Caco-2 (cell line): ENCODE measurements at regions not wholly inside any gene's neighbourhood (a gene's known extent, or its start where the extent isn't known, plus 50 kb on each side); places are given as distances from the start of the nearest gene placed in this dataset.

Experiments
- BruUV-seq: library from RNA; stranded (reverse); fragments of 400-500 nt; replicated peaks from 2 replicates; lab custom pipeline; 2021; lab: Mats Ljungman, UMichigan
- CTCF ChIA-PET: fragments of 300-600 bp; sonication (Branson Sonifier 250); formaldehyde crosslinking; loops from one replicate; lab custom pipeline; 2022; ENCODE audit warnings: antibody characterized with exemption; lab: Charles Lee
- POLR2A ChIA-PET: fragments of 300-600 bp; sonication (Branson Sonifier 250); formaldehyde crosslinking; loops from one replicate; lab custom pipeline; 2022; ENCODE audit warnings: antibody characterized with exemption; lab: Charles Lee
- DNase-seq, 2 experiments: peaks; one replicate each; pipeline versions ENCODE4 v3.0.0 to v3.0.0-alpha.2; 2020 to 2022
- H3K27me3 ChIP-seq: replicated peaks from 2 replicates; pipeline ENCODE4 v1.6.0; 2011; ENCODE audit warnings: low read length; ENCODE audit not compliant: control insufficient read depth, insufficient read depth
- H3K36me3 ChIP-seq: 2 replicates; pipeline ENCODE4 v1.5.1; 2011; ENCODE audit warnings: low read length; ENCODE audit not compliant: control insufficient read depth, insufficient read depth
- H3K4me1 ChIP-seq: fragments of 250-450 bp; sonication (Bioruptor Pico); 2 replicates; pipeline ENCODE4 v1.5.1; 2020; ENCODE audit warnings: mild to moderate bottlenecking
- H3K4me3 ChIP-seq: 2 replicates; pipeline ENCODE4 v1.5.1; 2011; ENCODE audit warnings: low read depth, mild to moderate bottlenecking, control low read depth, low read length
- H3K9me3 ChIP-seq: fragments of 250-450 bp; sonication (Bioruptor Pico); 2 replicates; pipeline ENCODE4 v1.5.1; 2020; ENCODE audit warnings: mild to moderate bottlenecking, moderate library complexity
- H3K27ac Mint-ChIP-seq: one replicate; pipeline ENCODE4 v1.8.0; 2022; ENCODE audit warnings: mixed read lengths; ENCODE audit not compliant: unreplicated experiment
- H3K27me3 Mint-ChIP-seq: one replicate; pipeline ENCODE4 v1.8.0; 2022; ENCODE audit warnings: mixed read lengths; ENCODE audit not compliant: insufficient read depth, unreplicated experiment
- H3K36me3 Mint-ChIP-seq: one replicate; pipeline ENCODE4 v1.8.0; 2022; ENCODE audit warnings: mild to moderate bottlenecking, mixed read lengths; ENCODE audit not compliant: insufficient read depth, unreplicated experiment
- H3K4me1 Mint-ChIP-seq: one replicate; pipeline ENCODE4 v1.8.0; 2022; ENCODE audit warnings: low read depth, mixed read lengths; ENCODE audit not compliant: unreplicated experiment
- H3K4me3 Mint-ChIP-seq: one replicate; pipeline ENCODE4 v1.8.0; 2022; ENCODE audit warnings: mild to moderate bottlenecking, moderate library complexity, mixed read lengths; ENCODE audit not compliant: unreplicated experiment
- H3K9me3 Mint-ChIP-seq: one replicate; pipeline ENCODE4 v1.8.0; 2022; ENCODE audit warnings: mixed read lengths; ENCODE audit not compliant: unreplicated experiment
- CTCF ChIP-seq, 2 experiments: fragments of 200-600 bp in 1 of 2; IDR thresholded peaks; 1 replicate in 1 of 2; 2 replicates in 1 of 2; pipeline versions ENCODE4 v1.5.1 to v1.8.0; 2011 to 2022; ENCODE audit warnings: antibody characterized with exemption in 1 of 2, control low read depth in 1 of 2, inconsistent platforms in 1 of 2, low read depth in 1 of 2, low read length in 1 of 2, mild to moderate bottlenecking in 1 of 2, moderate library complexity in 1 of 2; ENCODE audit not compliant: insufficient read depth in 1 of 2, severe bottlenecking in 1 of 2, unreplicated experiment in 1 of 2
- intact Hi-C: fragments of 100-400 bp; cut with micrococcal nuclease; formaldehyde crosslinking; loops from one replicate; pipeline ENCODE4 v1.10.0; 2022; ENCODE audit not compliant: unreplicated experiment

- H3K27me3 ChIP-seq = no peaks in the 10 kb centered on the region
- no peaks in the 10 kb centered on the region for H3K9me3 ChIP-seq
- POLR2A ChIA-PET = no interaction called here
- intact Hi-C loops = no loop called here
- Mint-ChIP-seq H3K27ac (no peak overlapping the region), H3K4me3 (no peak overlapping the region), H3K36me3 (no peaks in the 10 kb centered on the region), H3K4me1 (no peaks in the 10 kb centered on the region), H3K9me3 (no peaks in the 10 kb centered on the region), H3K27me3 (peaks cover 27% of the 10 kb centered on the region)
- no peak overlapping the region for H3K4me3 ChIP-seq
- CTCF ChIA-PET = no interaction called here
- TF ChIP-seq CTCF (IDR thresholded peaks at IDR 0.05; ENCODE audit: insufficient read depth in 1 of 2, low read depth in 1 of 2, low read length in 1 of 2, severe bottlenecking in 1 of 2, unreplicated experiment in 1 of 2) = no peak
- DNase-seq = no peak
- H3K4me1 ChIP-seq = no peaks in the 10 kb centered on the region
- H3K36me3 ChIP-seq = no peaks in the 10 kb centered on the region
- no TSS peak for BruUV-seq
Measured at GRCh38 chr14:94995551-94995950, 161.8 kb downstream of the DICER1 start.

- intact Hi-C loops = no loop called here
- TF ChIP-seq CTCF (IDR thresholded peaks at IDR 0.05; ENCODE audit: insufficient read depth in 1 of 2, low read depth in 1 of 2, low read length in 1 of 2, severe bottlenecking in 1 of 2, unreplicated experiment in 1 of 2) = no peak
- Histone ChIP-seq H3K9me3 (no peaks in the 10 kb centered on the region), H3K36me3 (no peaks in the 10 kb centered on the region), H3K27me3 (no peaks in the 10 kb centered on the region), H3K4me1 (no peaks in the 10 kb centered on the region), H3K4me3 (no peak overlapping the region)
- Mint-ChIP-seq H3K4me3 (no peak overlapping the region), H3K36me3 (no peaks in the 10 kb centered on the region), H3K27me3 (peaks cover 22% of the 10 kb centered on the region), H3K9me3 (no peaks in the 10 kb centered on the region), H3K27ac (no peak overlapping the region), H3K4me1 (no peaks in the 10 kb centered on the region)
- no peak for DNase-seq
- CTCF ChIA-PET = no interaction called here
- BruUV-seq = no TSS peak
- POLR2A ChIA-PET = no interaction called here
Measured at GRCh38 chr14:94994245-94994644, 163.1 kb downstream of the DICER1 start.

GRCh38 chr14:94992046-94992445, 165.3 kb downstream of the DICER1 start:
- ChIA-PET CTCF (no interaction called here), POLR2A (no interaction called here)
- Mint-ChIP-seq H3K27ac (no peak overlapping the region), H3K4me1 (no peaks in the 10 kb centered on the region), H3K9me3 (no peaks in the 10 kb centered on the region), H3K36me3 (no peaks in the 10 kb centered on the region), H3K4me3 (no peak overlapping the region), H3K27me3 (peaks cover 9% of the 10 kb centered on the region)
- intact Hi-C loops = no loop called here
- no peak for DNase-seq
- H3K9me3 ChIP-seq = no peaks in the 10 kb centered on the region
- H3K4me3 ChIP-seq = no peak overlapping the region
- H3K27me3 ChIP-seq = no peaks in the 10 kb centered on the region
- BruUV-seq = no TSS peak
- H3K36me3 ChIP-seq = no peaks in the 10 kb centered on the region
- TF ChIP-seq CTCF (IDR thresholded peaks at IDR 0.05; ENCODE audit: insufficient read depth in 1 of 2, low read depth in 1 of 2, low read length in 1 of 2, severe bottlenecking in 1 of 2, unreplicated experiment in 1 of 2) = no peak
- no peaks in the 10 kb centered on the region for H3K4me1 ChIP-seq
